K562 (cell line): ENCODE measurements at regions not wholly inside any gene's neighbourhood (a gene's known extent, or its start where the extent isn't known, plus 50 kb on each side); places are given as distances from the start of the nearest gene placed in this dataset.

ENCODE experiments used
- ATAC-seq: fragments of 200-7000 bp; cut with Tn5 transposase; 3 replicates; pipeline ENCODE4 v1.9.1; 2020; ENCODE audit warnings: moderate library complexity
- BruUV-seq: library from RNA; stranded (reverse); fragments of 400-500 nt; replicated peaks from 2 replicates; lab custom pipeline; 2021; lab: Mats Ljungman, UMichigan
- CTCF ChIA-PET: fragments of 300-600 bp; formaldehyde crosslinking; extraction: SDS; loops from one replicate; lab custom pipeline; 2021; ENCODE audit warnings: low intra/inter-chr PET ratio; lab: Yijun Ruan, JAX
- POLR2A ChIA-PET: fragments of 300-600, 350-650 bp; sonication (Branson Sonifier 250); formaldehyde crosslinking; extraction: SDS; loops from one replicate; lab custom pipeline; 2021; ENCODE audit warnings: antibody characterized with exemption, inconsistent platforms; lab: Yijun Ruan, JAX
- DNase-seq, 4 experiments: peaks; one replicate each; pipeline versions ENCODE4 v3.0.0 to v3.0.0-alpha.2; 2011 to 2018; ENCODE audit warnings: low spot score in 3 of 4, mixed read lengths in 3 of 4; ENCODE audit errors: extremely low read depth in 1 of 4
- FAIRE-seq: peaks from 2 replicates; lab custom pipeline; 2011; peaks lifted over from hg19 to GRCh38; lab: Jason Lieb, UNC
- H2AFZ ChIP-seq: 2 replicates; pipeline ENCODE4 v1.6.0; 2011; ENCODE audit warnings: low read depth, low read length, control low read depth, inconsistent platforms
- H3K27ac ChIP-seq: fragments of 200-600 bp; 3 replicates; pipeline ENCODE4 v1.8.0; 2011; ENCODE audit warnings: low read depth, mild to moderate bottlenecking, control low read depth, inconsistent platforms, low read length, moderate library complexity, mixed read lengths; ENCODE audit errors: extremely low read depth
- H3K27me3 ChIP-seq, 2 experiments: fragments of 300-600 bp in 1 of 2; 2 replicates in 1 of 2; 3 replicates in 1 of 2; pipeline versions ENCODE4 v1.6.0 to v1.8.0; 2011; ENCODE audit warnings: inconsistent platforms in 2 of 2, low read length in 2 of 2, mild to moderate bottlenecking in 1 of 2, mixed read lengths in 1 of 2, moderate library complexity in 1 of 2; ENCODE audit not compliant: control insufficient read depth in 2 of 2, insufficient read depth in 2 of 2
- H3K36me3 ChIP-seq: fragments of 300-600 bp; 3 replicates; pipeline ENCODE4 v1.8.0; 2011; ENCODE audit warnings: mild to moderate bottlenecking, low read length, inconsistent platforms; ENCODE audit not compliant: control insufficient read depth, insufficient read depth
- H3K4me1 ChIP-seq, 2 experiments: fragments of 200-600 bp in 1 of 2; replicated peaks in 1 of 2; 2 replicates in 1 of 2; 3 replicates in 1 of 2; pipeline versions ENCODE4 v1.5.1 to v1.8.0; 2011; ENCODE audit warnings: inconsistent platforms in 2 of 2, low read length in 2 of 2, mild to moderate bottlenecking in 1 of 2, mixed read lengths in 1 of 2, moderate library complexity in 1 of 2; ENCODE audit not compliant: control insufficient read depth in 2 of 2, insufficient read depth in 2 of 2
- H3K4me2 ChIP-seq: 2 replicates; pipeline ENCODE4 v1.6.1; 2011; ENCODE audit warnings: low read length, control low read depth, inconsistent platforms, mixed read lengths; ENCODE audit not compliant: insufficient read depth
- H3K4me3 ChIP-seq: fragments of 200-600 bp; sonication (generic), shearing (Covaris generic); 2 replicates; pipeline ENCODE4 v1.5.1; 2016; ENCODE audit warnings: control low read depth, inconsistent platforms
- H3K79me2 ChIP-seq: fragments of 200-600 bp; 3 replicates; pipeline ENCODE4 v1.8.0; 2011; ENCODE audit warnings: low read length, inconsistent platforms; ENCODE audit not compliant: control insufficient read depth, insufficient read depth
- H3K9ac ChIP-seq, 2 experiments: 2 replicates each; pipeline versions ENCODE4 v1.6.0 to v1.6.1; 2011; ENCODE audit warnings: low read depth in 2 of 2, low read length in 2 of 2, control low read depth in 1 of 2, inconsistent platforms in 1 of 2, mild to moderate bottlenecking in 1 of 2, mixed read lengths in 1 of 2; ENCODE audit not compliant: insufficient read depth in 1 of 2
- H3K9me1 ChIP-seq: one replicate; pipeline ENCODE4 v1.6.0; 2011; ENCODE audit warnings: inconsistent platforms, mild to moderate bottlenecking, low read length, moderate library complexity; ENCODE audit not compliant: control insufficient read depth, insufficient read depth
- H3K9me3 ChIP-seq: replicated peaks from 2 replicates; pipeline ENCODE4 v1.5.1; 2011; ENCODE audit warnings: low read depth, low read length, inconsistent platforms; ENCODE audit not compliant: control insufficient read depth, insufficient read depth
- H4K20me1 ChIP-seq: replicated peaks from 2 replicates; pipeline ENCODE4 v1.6.1; 2011; ENCODE audit warnings: low read length, inconsistent platforms, mixed read lengths; ENCODE audit not compliant: control insufficient read depth, insufficient read depth
- BRCA1 ChIP-seq, 2 experiments: fragments of 450-650 bp in 1 of 2; sonication (generic) in 1 of 2; formaldehyde crosslinking in 1 of 2; IDR thresholded peaks; 2 replicates each; pipeline versions ENCODE4 v1.5.0 to v1.6.1; 2017 to 2020; ENCODE audit warnings: mild to moderate bottlenecking in 1 of 2, missing genetic modification reagents in 1 of 2
- CAMTA2 ChIP-seq: fragments of 250-450 bp; sonication (Bioruptor Pico); conservative IDR thresholded peaks from 2 replicates; pipeline ENCODE4 v1.5.1; 2022
- COPS2 ChIP-seq: fragments of 450-650 bp; conservative IDR thresholded peaks from 2 replicates; pipeline ENCODE4 v1.6.1; 2016; ENCODE audit warnings: mild to moderate bottlenecking, moderate library complexity
- CTBP1 ChIP-seq: fragments of 450-650 bp; IDR thresholded peaks from 2 replicates; pipeline ENCODE4 v1.6.1; 2016; ENCODE audit warnings: borderline replicate concordance
- GATA2 ChIP-seq: sonication (generic); formaldehyde crosslinking; IDR thresholded peaks from 2 replicates; pipeline ENCODE4 v1.4.0; 2020; ENCODE audit warnings: mild to moderate bottlenecking, missing genetic modification reagents
- MAZ ChIP-seq, 2 experiments: fragments of 450-650 bp in 1 of 2; sonication (generic) in 1 of 2; formaldehyde crosslinking; IDR thresholded peaks in 1 of 2; conservative IDR thresholded peaks in 1 of 2; 2 replicates each; pipeline versions ENCODE4 v1.4.0 to v1.5.0; 2020; ENCODE audit warnings: mild to moderate bottlenecking in 1 of 2, missing genetic modification reagents in 1 of 2
- MTA1 ChIP-seq: fragments of 450-650 bp; IDR thresholded peaks from 2 replicates; pipeline ENCODE4 v1.6.1; 2017; ENCODE audit warnings: borderline replicate concordance
- MTF1 ChIP-seq: fragments of 250-450 bp; sonication (Bioruptor Pico); IDR thresholded peaks from 2 replicates; pipeline ENCODE4 v1.9.0; 2021; ENCODE audit warnings: moderate library complexity, mild to moderate bottlenecking, inconsistent platforms, borderline replicate concordance
- WGBS: fragments of 100-300 bp; shearing (Covaris generic); methylation state at CpG from one replicate; pipeline ENCODE4 v1.1.6; 2016; ENCODE audit warnings: low coverage, mixed read lengths; ENCODE audit not compliant: insufficient coverage; ENCODE audit errors: missing lambda C conversion rate; 5-methylcytosine and 5-hydroxymethylcytosine counted together
- in situ Hi-C: fragments of 300-500 bp; cut with MboI; formaldehyde crosslinking; loops from 4 replicates; pipeline ENCODE4 v1.15.0; 2018; ENCODE audit warnings: inconsistent platforms, mixed read lengths
- intact Hi-C: fragments of 100-400 bp; cut with micrococcal nuclease; formaldehyde crosslinking; loops from 2 replicates; pipeline ENCODE4 v1.14.2; 2022
- TF ChIP-seq, protein P1 (sequence below): fragments of 150-350 bp; IDR thresholded peaks from 2 replicates; pipeline ENCODE4 v1.6.1; 2014; ENCODE audit warnings: low read depth, mild to moderate bottlenecking, low read length, borderline replicate concordance
- TF ChIP-seq, protein P2 (sequence below): fragments of 450-650 bp; IDR thresholded peaks from 2 replicates; pipeline ENCODE4 v1.6.1; 2016; ENCODE audit warnings: mild to moderate bottlenecking
- TF ChIP-seq, protein P3 (sequence below): fragments of 450-650 bp; IDR thresholded peaks from 2 replicates; pipeline ENCODE4 v1.6.1; 2016; ENCODE audit warnings: low read depth, mild to moderate bottlenecking, moderate library complexity
- TF ChIP-seq, protein P4 (sequence below): IDR thresholded peaks from 3 replicates; pipeline ENCODE4 v1.6.1; 2011; ENCODE audit warnings: borderline replicate concordance, mild to moderate bottlenecking; ENCODE audit not compliant: insufficient read length, insufficient read depth

DNA sequence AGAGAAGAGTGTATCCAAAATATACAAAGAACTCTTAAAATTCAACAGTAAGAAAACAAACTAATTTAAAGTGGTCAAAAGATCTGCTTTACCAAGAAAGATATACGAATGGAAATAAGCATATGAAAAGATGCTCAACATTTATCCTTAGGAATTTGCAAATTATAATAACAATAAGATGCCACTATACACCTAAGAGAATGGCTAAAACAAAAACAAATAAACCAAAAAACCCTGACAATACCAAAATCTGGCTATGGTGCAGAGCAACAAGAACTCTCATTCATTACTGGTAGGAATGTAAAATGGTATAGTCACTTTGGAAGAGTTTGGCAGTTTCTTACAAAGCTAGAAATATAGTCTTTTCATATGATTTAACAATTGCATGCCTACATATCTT lies 545.7 kb upstream of the AGA start:
- H3K4me2 ChIP-seq, result no peak overlapping the region
- no peak overlapping the region for H3K4me3 ChIP-seq
- no peaks in the 10 kb centered on the region for H3K9me1 ChIP-seq
- no TSS peak for BruUV-seq
- H4K20me1 ChIP-seq, result no peaks in the 10 kb centered on the region
- ATAC-seq (no peak), FAIRE-seq (no peak), DNase-seq (no peak)
- H3K4me1 ChIP-seq, result no peaks in the 10 kb centered on the region
- TF ChIP-seq COPS2 (no peak), MAZ (CRISPR knock-in tag; conservative IDR thresholded peaks at IDR 0.05 in 1 of 2, IDR thresholded peaks at IDR 0.05 in 1 of 2) (no peak), GATA2 (CRISPR knock-in tag) (no peak), MTF1 (CRISPR knock-in tag) (no peak), BRCA1 (IDR thresholded peaks at IDR 0.05) (no peak), BRCA1 (CRISPR knock-in tag; IDR thresholded peaks at IDR 0.05) (no peak), CTBP1 (no peak), MTA1 (no peak), CAMTA2 (CRISPR knock-in tag) (no peak)
- TF ChIP-seq, protein P1, sequence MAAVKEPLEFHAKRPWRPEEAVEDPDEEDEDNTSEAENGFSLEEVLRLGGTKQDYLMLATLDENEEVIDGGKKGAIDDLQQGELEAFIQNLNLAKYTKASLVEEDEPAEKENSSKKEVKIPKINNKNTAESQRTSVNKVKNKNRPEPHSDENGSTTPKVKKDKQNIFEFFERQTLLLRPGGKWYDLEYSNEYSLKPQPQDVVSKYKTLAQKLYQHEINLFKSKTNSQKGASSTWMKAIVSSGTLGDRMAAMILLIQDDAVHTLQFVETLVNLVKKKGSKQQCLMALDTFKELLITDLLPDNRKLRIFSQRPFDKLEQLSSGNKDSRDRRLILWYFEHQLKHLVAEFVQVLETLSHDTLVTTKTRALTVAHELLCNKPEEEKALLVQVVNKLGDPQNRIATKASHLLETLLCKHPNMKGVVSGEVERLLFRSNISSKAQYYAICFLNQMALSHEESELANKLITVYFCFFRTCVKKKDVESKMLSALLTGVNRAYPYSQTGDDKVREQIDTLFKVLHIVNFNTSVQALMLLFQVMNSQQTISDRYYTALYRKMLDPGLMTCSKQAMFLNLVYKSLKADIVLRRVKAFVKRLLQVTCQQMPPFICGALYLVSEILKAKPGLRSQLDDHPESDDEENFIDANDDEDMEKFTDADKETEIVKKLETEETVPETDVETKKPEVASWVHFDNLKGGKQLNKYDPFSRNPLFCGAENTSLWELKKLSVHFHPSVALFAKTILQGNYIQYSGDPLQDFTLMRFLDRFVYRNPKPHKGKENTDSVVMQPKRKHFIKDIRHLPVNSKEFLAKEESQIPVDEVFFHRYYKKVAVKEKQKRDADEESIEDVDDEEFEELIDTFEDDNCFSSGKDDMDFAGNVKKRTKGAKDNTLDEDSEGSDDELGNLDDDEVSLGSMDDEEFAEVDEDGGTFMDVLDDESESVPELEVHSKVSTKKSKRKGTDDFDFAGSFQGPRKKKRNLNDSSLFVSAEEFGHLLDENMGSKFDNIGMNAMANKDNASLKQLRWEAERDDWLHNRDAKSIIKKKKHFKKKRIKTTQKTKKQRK, result no peak
- TF ChIP-seq, protein P2, sequence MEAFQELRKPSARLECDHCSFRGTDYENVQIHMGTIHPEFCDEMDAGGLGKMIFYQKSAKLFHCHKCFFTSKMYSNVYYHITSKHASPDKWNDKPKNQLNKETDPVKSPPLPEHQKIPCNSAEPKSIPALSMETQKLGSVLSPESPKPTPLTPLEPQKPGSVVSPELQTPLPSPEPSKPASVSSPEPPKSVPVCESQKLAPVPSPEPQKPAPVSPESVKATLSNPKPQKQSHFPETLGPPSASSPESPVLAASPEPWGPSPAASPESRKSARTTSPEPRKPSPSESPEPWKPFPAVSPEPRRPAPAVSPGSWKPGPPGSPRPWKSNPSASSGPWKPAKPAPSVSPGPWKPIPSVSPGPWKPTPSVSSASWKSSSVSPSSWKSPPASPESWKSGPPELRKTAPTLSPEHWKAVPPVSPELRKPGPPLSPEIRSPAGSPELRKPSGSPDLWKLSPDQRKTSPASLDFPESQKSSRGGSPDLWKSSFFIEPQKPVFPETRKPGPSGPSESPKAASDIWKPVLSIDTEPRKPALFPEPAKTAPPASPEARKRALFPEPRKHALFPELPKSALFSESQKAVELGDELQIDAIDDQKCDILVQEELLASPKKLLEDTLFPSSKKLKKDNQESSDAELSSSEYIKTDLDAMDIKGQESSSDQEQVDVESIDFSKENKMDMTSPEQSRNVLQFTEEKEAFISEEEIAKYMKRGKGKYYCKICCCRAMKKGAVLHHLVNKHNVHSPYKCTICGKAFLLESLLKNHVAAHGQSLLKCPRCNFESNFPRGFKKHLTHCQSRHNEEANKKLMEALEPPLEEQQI, result no peak
- TF ChIP-seq, protein P3, sequence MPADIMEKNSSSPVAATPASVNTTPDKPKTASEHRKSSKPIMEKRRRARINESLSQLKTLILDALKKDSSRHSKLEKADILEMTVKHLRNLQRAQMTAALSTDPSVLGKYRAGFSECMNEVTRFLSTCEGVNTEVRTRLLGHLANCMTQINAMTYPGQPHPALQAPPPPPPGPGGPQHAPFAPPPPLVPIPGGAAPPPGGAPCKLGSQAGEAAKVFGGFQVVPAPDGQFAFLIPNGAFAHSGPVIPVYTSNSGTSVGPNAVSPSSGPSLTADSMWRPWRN, result no peak
- TF ChIP-seq, protein P4, sequence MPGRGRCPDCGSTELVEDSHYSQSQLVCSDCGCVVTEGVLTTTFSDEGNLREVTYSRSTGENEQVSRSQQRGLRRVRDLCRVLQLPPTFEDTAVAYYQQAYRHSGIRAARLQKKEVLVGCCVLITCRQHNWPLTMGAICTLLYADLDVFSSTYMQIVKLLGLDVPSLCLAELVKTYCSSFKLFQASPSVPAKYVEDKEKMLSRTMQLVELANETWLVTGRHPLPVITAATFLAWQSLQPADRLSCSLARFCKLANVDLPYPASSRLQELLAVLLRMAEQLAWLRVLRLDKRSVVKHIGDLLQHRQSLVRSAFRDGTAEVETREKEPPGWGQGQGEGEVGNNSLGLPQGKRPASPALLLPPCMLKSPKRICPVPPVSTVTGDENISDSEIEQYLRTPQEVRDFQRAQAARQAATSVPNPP, result no peak
- no peak overlapping the region for H2AFZ ChIP-seq
- no peaks in the 10 kb centered on the region for H3K27me3 ChIP-seq
- H3K36me3 ChIP-seq, result no peaks in the 10 kb centered on the region
- WGBS, result 0% methylated on average over 1 of the region's 1 CpG
- ChIA-PET CTCF (no interaction called here), POLR2A (no interaction called here)
- no peaks in the 10 kb centered on the region for H3K9me3 ChIP-seq
- H3K79me2 ChIP-seq, result no peaks in the 10 kb centered on the region
- in situ Hi-C loops (no loop called here), intact Hi-C loops (no loop called here)
- no peak overlapping the region for H3K9ac ChIP-seq
- no peak overlapping the region for H3K27ac ChIP-seq
